ENCODE measurements at regions not wholly inside any gene's neighbourhood (a gene's known extent, or its start where the extent isn't known, plus 50 kb on each side); places are given as distances from the start of the nearest gene placed in this dataset.

DNA sequence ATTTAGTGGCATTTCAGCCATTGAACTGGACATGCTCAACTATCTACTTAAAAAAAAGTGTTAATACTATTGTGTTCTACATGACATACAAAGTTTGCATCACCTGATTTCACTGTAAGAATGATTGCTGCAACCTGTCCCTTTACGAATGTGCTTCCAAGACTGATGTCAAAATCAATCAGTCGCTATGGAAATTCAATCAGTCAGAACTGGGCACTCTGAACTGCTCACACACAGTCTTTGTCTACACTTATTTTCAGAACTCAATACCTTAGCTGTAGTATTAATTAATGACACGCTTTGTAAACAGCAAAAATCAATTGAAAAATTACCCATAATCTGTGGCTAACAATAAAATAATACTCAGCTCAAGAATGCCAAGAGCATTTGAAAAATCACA lies 70.3 kb upstream of the KLHL29 start:
- TF ChIP-seq, protein P1, sequence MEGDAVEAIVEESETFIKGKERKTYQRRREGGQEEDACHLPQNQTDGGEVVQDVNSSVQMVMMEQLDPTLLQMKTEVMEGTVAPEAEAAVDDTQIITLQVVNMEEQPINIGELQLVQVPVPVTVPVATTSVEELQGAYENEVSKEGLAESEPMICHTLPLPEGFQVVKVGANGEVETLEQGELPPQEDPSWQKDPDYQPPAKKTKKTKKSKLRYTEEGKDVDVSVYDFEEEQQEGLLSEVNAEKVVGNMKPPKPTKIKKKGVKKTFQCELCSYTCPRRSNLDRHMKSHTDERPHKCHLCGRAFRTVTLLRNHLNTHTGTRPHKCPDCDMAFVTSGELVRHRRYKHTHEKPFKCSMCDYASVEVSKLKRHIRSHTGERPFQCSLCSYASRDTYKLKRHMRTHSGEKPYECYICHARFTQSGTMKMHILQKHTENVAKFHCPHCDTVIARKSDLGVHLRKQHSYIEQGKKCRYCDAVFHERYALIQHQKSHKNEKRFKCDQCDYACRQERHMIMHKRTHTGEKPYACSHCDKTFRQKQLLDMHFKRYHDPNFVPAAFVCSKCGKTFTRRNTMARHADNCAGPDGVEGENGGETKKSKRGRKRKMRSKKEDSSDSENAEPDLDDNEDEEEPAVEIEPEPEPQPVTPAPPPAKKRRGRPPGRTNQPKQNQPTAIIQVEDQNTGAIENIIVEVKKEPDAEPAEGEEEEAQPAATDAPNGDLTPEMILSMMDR (conservative IDR thresholded peaks at IDR 0.05; ENCODE audit: low read length): no peak
- no peak for DNase-seq (ENCODE audit: low read depth)
- H3K4me3 ChIP-seq (ENCODE audit: low read length): no peak overlapping the region

DNA sequence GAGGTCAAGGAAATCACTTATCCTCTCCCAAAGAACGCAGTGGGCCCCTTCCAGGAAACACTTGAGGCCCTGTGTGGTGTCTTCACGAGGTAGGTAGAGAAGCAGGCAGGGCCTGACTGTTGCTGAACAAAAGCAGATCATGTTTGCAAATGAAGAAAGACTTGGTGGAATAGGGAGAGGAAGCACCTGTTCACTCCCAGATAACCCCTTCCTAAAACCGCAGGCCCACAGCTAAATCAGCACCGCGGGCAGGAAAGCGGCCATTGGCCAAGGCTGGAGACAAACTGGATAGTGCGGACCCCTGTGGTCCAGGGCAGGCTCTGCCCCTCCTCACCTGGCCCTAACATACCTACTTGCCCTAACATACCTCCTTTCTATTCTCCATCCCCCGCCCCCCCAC lies 64.9 kb upstream of the KLHL29 start:
- no peak overlapping the region for H3K4me3 ChIP-seq (ENCODE audit: low read length)
- TF ChIP-seq, protein P1 (conservative IDR thresholded peaks at IDR 0.05; ENCODE audit: low read length): no peak
- no peak for DNase-seq (ENCODE audit: low read depth)

DNA sequence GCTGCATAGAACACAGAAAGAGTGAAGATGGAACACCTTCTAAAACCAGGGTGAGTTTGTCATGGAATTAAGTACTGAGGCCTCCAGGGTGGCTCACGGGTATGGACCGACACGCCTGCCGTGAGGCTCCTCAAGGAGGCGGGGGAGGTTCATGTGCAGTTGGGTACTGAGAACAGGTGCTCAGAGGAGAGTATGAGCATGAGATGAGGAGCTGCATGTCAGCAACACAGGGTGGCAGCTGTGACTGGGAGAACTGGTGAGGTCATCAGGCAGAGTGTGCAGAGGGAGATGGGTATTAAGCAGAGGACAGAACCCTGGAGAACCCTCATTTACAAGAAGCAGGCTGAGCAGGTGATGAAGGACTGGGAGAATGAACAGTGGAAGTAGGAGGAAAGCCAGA lies 63.2 kb upstream of the KLHL29 start:
- TF ChIP-seq, protein P1 (conservative IDR thresholded peaks at IDR 0.05; ENCODE audit: low read length): no peak
- DNase-seq (ENCODE audit: low read depth): no peak

DNA sequence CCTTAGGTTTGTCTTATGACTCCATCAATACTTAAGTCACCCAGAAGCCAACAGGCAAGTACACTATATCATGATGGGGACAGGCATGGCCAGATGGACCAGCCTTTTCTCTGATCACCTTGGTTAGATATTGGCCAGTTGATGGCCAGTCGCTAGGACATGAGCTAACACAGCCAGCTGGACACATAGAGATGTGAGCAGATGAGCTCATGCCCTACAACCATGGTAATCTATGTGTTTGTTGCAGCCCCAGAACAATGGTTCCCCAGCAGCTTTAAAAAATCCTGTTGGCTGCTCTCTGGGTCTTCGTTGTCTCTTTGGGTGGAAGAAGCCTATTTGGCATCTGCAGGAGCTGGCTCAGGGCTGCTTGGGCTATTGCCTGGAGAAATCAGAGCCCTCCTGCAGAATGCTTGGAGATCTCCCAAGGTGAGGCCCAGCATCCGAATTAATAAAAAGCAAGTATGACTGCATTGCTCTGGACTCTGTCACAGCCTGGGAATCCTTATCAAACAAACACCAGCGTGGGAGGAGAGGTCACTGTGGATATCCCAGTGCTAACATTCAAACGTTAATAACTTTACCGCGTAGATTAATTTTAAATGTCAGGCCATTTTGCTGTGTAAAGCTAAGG lies 62.3 kb upstream of the KLHL29 start:
- DNase-seq (ENCODE audit: low read depth): no peak
- H3K4me3 ChIP-seq (ENCODE audit: low read length): no peak overlapping the region
- TF ChIP-seq, protein P1 (conservative IDR thresholded peaks at IDR 0.05; ENCODE audit: low read length): no peak

More for the DNA sequence above, 63.2 kb upstream of the KLHL29 start:
- no peak overlapping the region for H3K4me3 ChIP-seq (ENCODE audit: low read length)

DNA sequence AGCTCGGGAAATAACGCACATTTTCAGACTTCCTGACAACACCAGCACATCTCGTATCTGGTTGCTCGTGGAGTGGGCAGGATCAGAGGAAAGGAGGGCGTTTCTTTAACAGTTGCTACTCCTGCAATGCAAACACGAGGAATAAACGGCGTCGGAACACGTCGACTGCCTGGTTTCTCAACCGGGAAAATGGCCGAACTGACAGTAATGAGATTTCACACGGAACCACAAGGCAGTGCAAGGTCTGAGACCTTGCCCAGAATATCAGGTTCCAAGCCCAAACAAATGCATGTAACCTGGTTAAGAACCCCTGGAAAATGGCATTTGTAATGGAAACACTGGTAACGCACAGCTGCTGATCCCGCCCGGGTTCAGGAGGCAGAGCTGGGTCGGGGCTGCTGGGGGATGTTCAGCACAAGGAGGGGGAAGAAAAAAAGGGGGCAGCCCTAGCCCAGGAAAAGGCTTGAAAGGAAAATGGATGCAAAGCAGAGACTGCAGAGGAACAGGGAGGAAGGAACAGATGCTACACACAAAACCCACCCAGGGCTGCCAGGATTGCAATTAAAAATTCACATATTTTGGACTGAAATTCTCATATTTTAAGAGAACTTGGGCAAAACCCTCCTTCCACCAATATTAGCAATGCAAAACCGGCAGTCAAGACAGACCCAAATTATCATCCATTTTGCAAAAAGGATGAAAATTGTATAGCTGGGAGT lies 61.6 kb upstream of the KLHL29 start:
- no peak overlapping the region for H3K4me3 ChIP-seq (ENCODE audit: low read length)
- no peak for DNase-seq (ENCODE audit: low read depth)
- TF ChIP-seq, protein P1 (conservative IDR thresholded peaks at IDR 0.05; ENCODE audit: low read length): no peak

DNA sequence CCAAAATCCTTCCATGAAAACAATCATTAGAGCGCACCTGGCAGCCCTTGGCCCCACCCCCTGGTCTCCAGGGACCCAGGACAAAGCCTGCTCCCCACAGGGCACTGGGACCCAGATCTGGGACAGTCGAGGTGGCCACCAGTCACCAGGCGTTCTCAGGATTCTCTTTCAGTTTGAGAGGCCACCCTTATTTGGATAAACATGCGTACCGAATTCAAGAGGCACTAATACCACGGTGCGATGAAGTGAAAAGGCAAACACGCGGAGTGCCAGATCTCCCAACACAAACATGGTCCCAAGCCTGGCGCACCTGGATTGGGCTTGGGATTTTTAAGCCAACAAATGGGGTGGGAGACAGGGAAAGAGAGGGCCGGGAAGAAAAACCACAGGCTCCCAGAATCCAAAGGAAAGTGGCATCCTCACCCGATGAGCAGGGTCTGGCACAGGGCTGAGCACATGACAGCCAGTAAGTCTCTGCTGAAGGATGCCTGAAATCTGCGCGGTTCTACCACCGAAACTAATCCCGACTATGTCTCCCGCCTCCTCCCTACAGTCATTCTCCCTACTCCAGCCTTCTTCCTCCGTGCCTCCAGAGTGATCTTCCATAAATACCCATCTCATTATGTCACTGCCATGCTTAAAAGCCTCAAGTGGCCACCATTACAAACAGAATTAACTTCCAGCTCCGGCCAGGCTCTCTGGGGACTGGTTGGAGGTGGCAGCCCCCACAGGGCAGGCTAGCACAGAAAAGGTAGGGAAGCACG lies 60.9 kb upstream of the KLHL29 start:
- no peak overlapping the region for H3K4me3 ChIP-seq (ENCODE audit: low read length)
- no peak for DNase-seq (ENCODE audit: low read depth)

More for the DNA sequence above, 60.9 kb upstream of the KLHL29 start:
- TF ChIP-seq, protein P1 (conservative IDR thresholded peaks at IDR 0.05; ENCODE audit: low read length): no peak

Data from AG10803 (cell line).